ENCODE measurements at regions not wholly inside any gene's neighbourhood (a gene's known extent, or its start where the extent isn't known, plus 50 kb on each side); places are given as distances from the start of the nearest gene placed in this dataset.

GRCh38 chr11:91859666-91860065 is 365.0 kb upstream of the FAT3 start:
- Histone ChIP-seq H3K9me3 (no peaks in the 10 kb centered on the region), H3K4me1 (peaks cover 0 to 4% (median 3%) of the 10 kb centered on the region in 3 donors), H3K36me3 (no peaks in the 10 kb centered on the region), H3K4me3 (no peak overlapping the region), H3K27ac (no peak overlapping the region), H3K27me3 (no peaks in the 10 kb centered on the region)
- 67 to 75% methylated on average over 1 of the region's 1 CpG for WGBS, 2 donors (ENCODE audit: low coverage in 1 of 2)
- TF ChIP-seq EP300 (IDR thresholded peaks at IDR 0.05) (no peak), POLR2AphosphoS5 (IDR thresholded peaks at IDR 0.05) (no peak), CTCF (IDR thresholded peaks at IDR 0.05) (no peak)
- no peak for ATAC-seq

- H3K4me1 ChIP-seq: peaks cover 0 to 4% (median 3%) of the 10 kb centered on the region in 3 donors
- H3K36me3 ChIP-seq: no peaks in the 10 kb centered on the region
- 50 to 73% methylated on average over 1 of the region's 1 CpG for WGBS, 2 donors (ENCODE audit: low coverage in 1 of 2)
- ATAC-seq: no peak
- TF ChIP-seq POLR2AphosphoS5 (IDR thresholded peaks at IDR 0.05) (no peak), EP300 (IDR thresholded peaks at IDR 0.05) (no peak), CTCF (IDR thresholded peaks at IDR 0.05) (no peak), POLR2A (IDR thresholded peaks at IDR 0.05) (no peak)
- H3K9me3 ChIP-seq: no peaks in the 10 kb centered on the region
- no peak overlapping the region for H3K27ac ChIP-seq
- H3K4me3 ChIP-seq: no peak overlapping the region
- no peaks in the 10 kb centered on the region for H3K27me3 ChIP-seq
Measured at GRCh38 chr11:91857179-91857578, 367.4 kb upstream of the FAT3 start.

GRCh38 chr11:91854780-91855179 is 369.8 kb upstream of the FAT3 start:
- no peak for ATAC-seq
- TF ChIP-seq EP300 (IDR thresholded peaks at IDR 0.05) (no peak), POLR2AphosphoS5 (IDR thresholded peaks at IDR 0.05) (no peak), CTCF (IDR thresholded peaks at IDR 0.05) (no peak), POLR2A (IDR thresholded peaks at IDR 0.05) (no peak)
- WGBS, 2 donors (ENCODE audit: low coverage in 1 of 2): 82 to 100% methylated on average over 1 of the region's 1 CpG

GRCh38 chr11:91854171-91854570 is 370.4 kb upstream of the FAT3 start:
- Histone ChIP-seq H3K9me3 (no peaks in the 10 kb centered on the region), H3K4me3 (no peak overlapping the region), H3K4me1 (peaks cover 0 to 4% (median 3%) of the 10 kb centered on the region in 3 donors), H3K36me3 (no peaks in the 10 kb centered on the region), H3K27ac (no peak overlapping the region), H3K27me3 (no peaks in the 10 kb centered on the region)
- ATAC-seq: no peak
- TF ChIP-seq POLR2AphosphoS5 (IDR thresholded peaks at IDR 0.05) (no peak), CTCF (IDR thresholded peaks at IDR 0.05) (no peak), EP300 (IDR thresholded peaks at IDR 0.05) (no peak), POLR2A (IDR thresholded peaks at IDR 0.05) (no peak)

More at GRCh38 chr11:91854780-91855179, 369.8 kb upstream of the FAT3 start:
- H3K27me3 ChIP-seq: no peaks in the 10 kb centered on the region
- H3K4me1 ChIP-seq: peaks cover 0 to 4% (median 3%) of the 10 kb centered on the region in 3 donors
- H3K27ac ChIP-seq: no peak overlapping the region
- H3K9me3 ChIP-seq: no peaks in the 10 kb centered on the region
- H3K36me3 ChIP-seq: no peaks in the 10 kb centered on the region
- H3K4me3 ChIP-seq: no peak overlapping the region

GRCh38 chr11:91851908-91852307 is 372.7 kb upstream of the FAT3 start:
- peaks cover 0 to 2% (median 0%) of the 10 kb centered on the region in 3 donors for H3K4me1 ChIP-seq
- no peak for ATAC-seq
- no peak overlapping the region for H3K4me3 ChIP-seq
- H3K27ac ChIP-seq: no peak overlapping the region
- 96 to 100% methylated on average over 2 of the region's 2 CpGs for WGBS, 2 donors (ENCODE audit: low coverage in 1 of 2)
- H3K27me3 ChIP-seq: no peaks in the 10 kb centered on the region
- no peaks in the 10 kb centered on the region for H3K9me3 ChIP-seq
- H3K36me3 ChIP-seq: no peaks in the 10 kb centered on the region
- TF ChIP-seq CTCF (IDR thresholded peaks at IDR 0.05): no peak
- TF ChIP-seq EP300 (IDR thresholded peaks at IDR 0.05): no peak
- TF ChIP-seq POLR2AphosphoS5 (IDR thresholded peaks at IDR 0.05): no peak
- TF ChIP-seq POLR2A (IDR thresholded peaks at IDR 0.05): no peak
